Effector memory CD8-positive, alpha-beta T cell (primary cell): ENCODE measurements at regions not wholly inside any gene's neighbourhood (a gene's known extent, or its start where the extent isn't known, plus 50 kb on each side); places are given as distances from the start of the nearest gene placed in this dataset.
"Not testable (repeated sequence)": the region's sequence is repeated elsewhere in the genome, so short reads cannot be mapped to it uniquely, and the experiment has no call there.

Experiments used
- ATAC-seq: fragments of 150-1000 bp; cut with Tn5 transposase; replicated peaks from 2 replicates; pipeline ENCODE4 v1.10.0; 2021; ENCODE audit warnings: mild to moderate bottlenecking, moderate library complexity
- DNase-seq, 3 experiments: peaks; one replicate each; pipeline ENCODE4 v3.0.0; 2021
- H3K27ac Mint-ChIP-seq, 2 donors: one replicate each; pipeline ENCODE4 v1.8.0; 2022; ENCODE audit warnings: mild to moderate bottlenecking in 2 of 2, mixed read lengths in 2 of 2, moderate library complexity in 2 of 2
- H3K27me3 Mint-ChIP-seq, 2 donors: one replicate each; pipeline ENCODE4 v1.8.0; 2022; ENCODE audit warnings: mixed read lengths in 2 of 2
- H3K36me3 Mint-ChIP-seq: one replicate; pipeline ENCODE4 v1.8.0; 2022; ENCODE audit warnings: mild to moderate bottlenecking, moderate library complexity, mixed read lengths; ENCODE audit not compliant: insufficient read depth
- H3K4me1 Mint-ChIP-seq, 2 donors: one replicate each; pipeline ENCODE4 v1.8.0; 2022; ENCODE audit warnings: low read depth in 2 of 2, mixed read lengths in 2 of 2
- H3K4me3 Mint-ChIP-seq, 2 donors: one replicate each; pipeline ENCODE4 v1.8.0; 2022; ENCODE audit warnings: mild to moderate bottlenecking in 2 of 2, mixed read lengths in 2 of 2, moderate library complexity in 2 of 2
- H3K9me3 Mint-ChIP-seq, 2 donors: one replicate each; pipeline ENCODE4 v1.8.0; 2022; ENCODE audit warnings: mixed read lengths in 2 of 2

- Mint-ChIP-seq H3K4me3 (no peak overlapping the region), H3K27me3 (no peaks in the 10 kb centered on the region), H3K4me1 (no peaks in the 10 kb centered on the region), H3K9me3 (peaks cover 0 to 3% of the 10 kb centered on the region in 2 donors), H3K27ac (no peak overlapping the region), H3K36me3 (no peaks in the 10 kb centered on the region)
- ATAC-seq (no peak), DNase-seq (no peak)
Observed at GRCh38 chr18:67131498-67131897, 385.0 kb downstream of the DSEL start.

GRCh38 chr18:67126751-67127150, 389.8 kb downstream of the DSEL start:
- DNase-seq, H3K36me3 Mint-ChIP-seq, ATAC-seq, H3K27ac Mint-ChIP-seq, H3K9me3 Mint-ChIP-seq, H3K4me1 Mint-ChIP-seq, H3K4me3 Mint-ChIP-seq, H3K27me3 Mint-ChIP-seq: not testable (repeated sequence)

- DNase-seq (no peak), ATAC-seq (no peak)
Observed at GRCh38 chr18:67123901-67124300, 392.6 kb downstream of the DSEL start.

GRCh38 chr18:67117804-67118203, 398.7 kb downstream of the DSEL start:
- Mint-ChIP-seq H3K27ac (no peak overlapping the region), H3K4me3 (no peak overlapping the region), H3K27me3 (peaks cover 0 to 25% of the 10 kb centered on the region in 2 donors), H3K4me1 (no peaks in the 10 kb centered on the region), H3K36me3 (no peaks in the 10 kb centered on the region), H3K9me3 (peaks cover 4 to 8% of the 10 kb centered on the region in 2 donors)
- ATAC-seq (no peak), DNase-seq (no peak)

More at GRCh38 chr18:67123901-67124300, 392.6 kb downstream of the DSEL start:
- H3K9me3 Mint-ChIP-seq = peaks cover under 1 to 5% of the 10 kb centered on the region in 2 donors
- H3K4me1 Mint-ChIP-seq = no peaks in the 10 kb centered on the region
- H3K4me3 Mint-ChIP-seq = no peak overlapping the region
- peaks cover 0 to 11% of the 10 kb centered on the region in 2 donors for H3K27me3 Mint-ChIP-seq
- H3K27ac Mint-ChIP-seq = no peak overlapping the region
- no peaks in the 10 kb centered on the region for H3K36me3 Mint-ChIP-seq

- Mint-ChIP-seq H3K27ac (no peak overlapping the region), H3K36me3 (no peaks in the 10 kb centered on the region), H3K4me1 (no peaks in the 10 kb centered on the region), H3K9me3 (no peaks in the 10 kb centered on the region), H3K4me3 (no peak overlapping the region), H3K27me3 (no peaks in the 10 kb centered on the region)
- DNase-seq = no peak
- ATAC-seq = no peak
Observed at GRCh38 chr18:67109535-67109934, 407.0 kb downstream of the DSEL start.

- Mint-ChIP-seq H3K27me3 (no peaks in the 10 kb centered on the region), H3K27ac (no peak overlapping the region), H3K4me1 (no peaks in the 10 kb centered on the region), H3K4me3 (no peak overlapping the region), H3K9me3 (no peaks in the 10 kb centered on the region), H3K36me3 (no peaks in the 10 kb centered on the region)
- ATAC-seq (no peak), DNase-seq (no peak)
Observed at GRCh38 chr18:67108894-67109293, 407.6 kb downstream of the DSEL start.

- H3K27me3 Mint-ChIP-seq = no peaks in the 10 kb centered on the region
- DNase-seq = peak; percentile 2 to 35 (median 7)
Observed at GRCh38 chr18:67104700-67105284, 411.7 kb downstream of the DSEL start.

GRCh38 chr18:67094123-67094522, 422.4 kb downstream of the DSEL start:
- Mint-ChIP-seq H3K4me1 (no peaks in the 10 kb centered on the region), H3K4me3 (no peak overlapping the region), H3K27ac (no peak overlapping the region), H3K27me3 (no peaks in the 10 kb centered on the region), H3K36me3 (no peaks in the 10 kb centered on the region), H3K9me3 (no peaks in the 10 kb centered on the region)
- ATAC-seq (no peak), DNase-seq (no peak)

More at GRCh38 chr18:67104700-67105284, 411.7 kb downstream of the DSEL start:
- ATAC-seq = peak; percentile 67
- no peaks in the 10 kb centered on the region for H3K36me3 Mint-ChIP-seq
- no peaks in the 10 kb centered on the region for H3K4me1 Mint-ChIP-seq
- H3K4me3 Mint-ChIP-seq = no peak overlapping the region
- H3K9me3 Mint-ChIP-seq = no peaks in the 10 kb centered on the region
- no peak overlapping the region for H3K27ac Mint-ChIP-seq

- no peak for ATAC-seq
- Mint-ChIP-seq H3K27ac (no peak overlapping the region), H3K4me1 (no peaks in the 10 kb centered on the region), H3K36me3 (no peaks in the 10 kb centered on the region), H3K27me3 (no peaks in the 10 kb centered on the region), H3K9me3 (peaks cover 2 to 4% of the 10 kb centered on the region in 2 donors), H3K4me3 (no peak overlapping the region)
- no peak for DNase-seq
Observed at GRCh38 chr18:67092141-67092540, 424.4 kb downstream of the DSEL start.

- Mint-ChIP-seq H3K9me3 (peaks cover 0 to 4% of the 10 kb centered on the region in 2 donors), H3K36me3 (no peaks in the 10 kb centered on the region), H3K4me3 (no peak overlapping the region), H3K27ac (no peak overlapping the region), H3K4me1 (no peaks in the 10 kb centered on the region), H3K27me3 (no peaks in the 10 kb centered on the region)
- ATAC-seq (no peak), DNase-seq (no peak)
Observed at GRCh38 chr18:67081482-67082211, 434.9 kb downstream of the DSEL start.

- ATAC-seq = no peak
- Mint-ChIP-seq H3K9me3 (peaks cover 0 to 4% of the 10 kb centered on the region in 2 donors), H3K36me3 (no peaks in the 10 kb centered on the region), H3K27ac (no peak overlapping the region), H3K4me3 (no peak overlapping the region), H3K27me3 (no peaks in the 10 kb centered on the region), H3K4me1 (no peaks in the 10 kb centered on the region)
- no peak for DNase-seq
Observed at GRCh38 chr18:67080601-67081000, 435.9 kb downstream of the DSEL start.

GRCh38 chr18:67074309-67074708, 442.2 kb downstream of the DSEL start:
- no peak overlapping the region for H3K4me3 Mint-ChIP-seq
- H3K27me3 Mint-ChIP-seq = no peaks in the 10 kb centered on the region
- no peak overlapping the region for H3K27ac Mint-ChIP-seq
- peaks cover 0 to 2% of the 10 kb centered on the region in 2 donors for H3K9me3 Mint-ChIP-seq
- no peaks in the 10 kb centered on the region for H3K4me1 Mint-ChIP-seq
- no peak for ATAC-seq
- DNase-seq = no peak
- no peaks in the 10 kb centered on the region for H3K36me3 Mint-ChIP-seq

GRCh38 chr18:67072791-67073190, 443.7 kb downstream of the DSEL start:
- H3K9me3 Mint-ChIP-seq = peaks cover 0 to 2% of the 10 kb centered on the region in 2 donors
- H3K27ac Mint-ChIP-seq = no peak overlapping the region
- H3K27me3 Mint-ChIP-seq = no peaks in the 10 kb centered on the region
- no peak overlapping the region for H3K4me3 Mint-ChIP-seq
- ATAC-seq (no peak), DNase-seq (no peak)
- H3K36me3 Mint-ChIP-seq = no peaks in the 10 kb centered on the region
- no peaks in the 10 kb centered on the region for H3K4me1 Mint-ChIP-seq

- ATAC-seq (no peak), DNase-seq (no peak)
- no peaks in the 10 kb centered on the region for H3K4me1 Mint-ChIP-seq
- no peak overlapping the region for H3K27ac Mint-ChIP-seq
- H3K27me3 Mint-ChIP-seq = no peaks in the 10 kb centered on the region
- H3K36me3 Mint-ChIP-seq = no peaks in the 10 kb centered on the region
- H3K9me3 Mint-ChIP-seq = peaks cover 0 to 2% of the 10 kb centered on the region in 2 donors
- H3K4me3 Mint-ChIP-seq = no peak overlapping the region
Observed at GRCh38 chr18:67068608-67069007, 447.9 kb downstream of the DSEL start.
